Neural cell (in vitro differentiated cells): ENCODE measurements at regions not wholly inside any gene's neighbourhood (a gene's known extent, or its start where the extent isn't known, plus 50 kb on each side); places are given as distances from the start of the nearest gene placed in this dataset.

ENCODE experiments used
- H2AFZ ChIP-seq: fragments of 200-600, 300-800 bp; sonication (generic), shearing (Covaris generic); 2 replicates; pipeline ENCODE4 v1.6.0; 2014; ENCODE audit warnings: low read depth, mild to moderate bottlenecking, antibody characterized with exemption, low read length, moderate library complexity
- H3F3A ChIP-seq: fragments of 200-600 bp; shearing (Covaris generic); 2 replicates; pipeline ENCODE4 v1.6.1; 2016; ENCODE audit warnings: mild to moderate bottlenecking, moderate library complexity, mixed read lengths, antibody characterized with exemption, low read length; ENCODE audit not compliant: insufficient read depth, poor library complexity, severe bottlenecking
- H3K27ac ChIP-seq: fragments of 200-600, 300-800 bp; sonication (generic), shearing (Covaris generic); 2 replicates; pipeline ENCODE4 v1.5.1; 2014; ENCODE audit warnings: mild to moderate bottlenecking, low read length, moderate library complexity
- H3K27me3 ChIP-seq: fragments of 300-800, 200-600 bp; sonication (generic), shearing (Covaris generic); 2 replicates; pipeline ENCODE4 v1.6.0; 2014; ENCODE audit warnings: mild to moderate bottlenecking, low read depth, low read length, moderate library complexity; ENCODE audit not compliant: insufficient read depth
- H3K36me3 ChIP-seq: fragments of 300-800, 200-600 bp; sonication (generic), shearing (Covaris generic); 2 replicates; pipeline ENCODE4 v1.5.1; 2014; ENCODE audit warnings: mild to moderate bottlenecking, antibody characterized with exemption, low read length, moderate library complexity; ENCODE audit not compliant: insufficient read depth
- H3K4me2 ChIP-seq: fragments of 300-800, 200-600 bp; sonication (generic), shearing (Covaris generic); 2 replicates; pipeline ENCODE4 v1.6.0; 2014; ENCODE audit warnings: mild to moderate bottlenecking, low read length
- H3K4me3 ChIP-seq: fragments of 300-800, 200-600 bp; sonication (generic), shearing (Covaris generic); 2 replicates; pipeline ENCODE4 v1.5.1; 2014; ENCODE audit warnings: mild to moderate bottlenecking, low read length, moderate library complexity
- H3K79me2 ChIP-seq: fragments of 200-600 bp; shearing (Covaris generic); replicated peaks from 2 replicates; pipeline ENCODE4 v1.6.0; 2014; ENCODE audit warnings: mild to moderate bottlenecking, low read length, moderate library complexity; ENCODE audit not compliant: insufficient read depth
- H3K9ac ChIP-seq: fragments of 300-800, 200-600 bp; sonication (generic), shearing (Covaris generic); 2 replicates; pipeline ENCODE4 v1.6.1; 2016; ENCODE audit warnings: mild to moderate bottlenecking, low read length, mixed read lengths
- H3K9me2 ChIP-seq: fragments of 200-600 bp; shearing (Covaris generic); 2 replicates; pipeline ENCODE4 v1.6.1; 2016; ENCODE audit warnings: mild to moderate bottlenecking, low read length, mixed read lengths; ENCODE audit not compliant: insufficient read depth
- H3K9me3 ChIP-seq: fragments of 200-600, 300-800 bp; sonication (generic), shearing (Covaris generic); 2 replicates; pipeline ENCODE4 v1.6.1; 2016; ENCODE audit warnings: mild to moderate bottlenecking, mixed run types, low read length, moderate library complexity, mixed read lengths
- H4K20me1 ChIP-seq: fragments of 200-600 bp; shearing (Covaris generic); 2 replicates; pipeline ENCODE4 v1.6.1; 2016; ENCODE audit warnings: mild to moderate bottlenecking, mixed run types; ENCODE audit not compliant: insufficient read depth
- EP300 ChIP-seq: fragments of 450-650 bp; conservative IDR thresholded peaks from 2 replicates; pipeline ENCODE4 v1.6.1; 2014; ENCODE audit warnings: antibody characterized with exemption, mild to moderate bottlenecking, moderate library complexity; ENCODE audit not compliant: poor library complexity, severe bottlenecking
- EZH2 ChIP-seq: fragments of 200-600, 300-800 bp; shearing (Covaris generic), sonication (generic); IDR thresholded peaks from 2 replicates; pipeline ENCODE4 v1.6.1; 2014; ENCODE audit warnings: antibody characterized with exemption, low read length, borderline replicate concordance, mild to moderate bottlenecking; ENCODE audit not compliant: insufficient read depth, poor library complexity, severe bottlenecking
- MXI1 ChIP-seq: fragments of 450-650 bp; conservative IDR thresholded peaks from 2 replicates; pipeline ENCODE4 v1.6.1; 2014; ENCODE audit warnings: antibody characterized with exemption, mild to moderate bottlenecking; ENCODE audit not compliant: poor library complexity, severe bottlenecking
- POLR2AphosphoS5 ChIP-seq: IDR thresholded peaks from 2 replicates; pipeline ENCODE4 v1.6.1; 2012
- RAD21 ChIP-seq: fragments of 450-650 bp; conservative IDR thresholded peaks from 2 replicates; pipeline ENCODE4 v1.6.1; 2014; ENCODE audit warnings: antibody characterized with exemption, mild to moderate bottlenecking, moderate library complexity
- SMC3 ChIP-seq: fragments of 450-650 bp; conservative IDR thresholded peaks from 2 replicates; pipeline ENCODE4 v1.6.1; 2014; ENCODE audit warnings: antibody characterized with exemption, mild to moderate bottlenecking, moderate library complexity; ENCODE audit not compliant: poor library complexity
- TAF1 ChIP-seq: IDR thresholded peaks from 2 replicates; pipeline ENCODE4 v1.6.1; 2012; ENCODE audit warnings: low read depth
- TF ChIP-seq, protein P1 (sequence below): IDR thresholded peaks from 2 replicates; pipeline ENCODE4 v1.6.1; 2012; ENCODE audit warnings: borderline replicate concordance
- TF ChIP-seq, protein P2 (sequence below): fragments of 450-650 bp; IDR thresholded peaks from 2 replicates; pipeline ENCODE4 v1.5.1; 2014; ENCODE audit warnings: antibody characterized with exemption, mild to moderate bottlenecking, moderate library complexity; ENCODE audit not compliant: poor library complexity, severe bottlenecking

DNA sequence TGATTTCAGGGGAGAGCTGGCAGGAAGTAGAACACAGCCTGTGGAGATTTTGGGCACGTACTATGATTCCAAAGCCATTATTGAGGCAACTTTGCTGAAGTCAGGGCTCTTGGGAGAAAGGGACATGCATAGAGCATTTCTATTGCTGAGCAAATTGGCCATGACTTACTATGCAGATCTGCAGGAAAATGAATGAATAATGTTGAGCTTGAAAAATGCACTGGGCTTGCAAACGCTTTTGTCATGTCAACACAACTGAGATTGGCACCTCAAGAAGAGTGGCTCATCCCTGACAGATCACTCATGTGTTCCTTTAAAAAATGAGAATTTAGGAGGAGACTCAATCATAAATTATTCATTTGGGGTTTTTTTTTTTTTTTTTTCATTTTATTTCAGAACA lies 230.5 kb downstream of the MBD2 start:
- no peak for TF ChIP-seq SMC3
- TF ChIP-seq EZH2, result no peak
- TF ChIP-seq, protein P1, sequence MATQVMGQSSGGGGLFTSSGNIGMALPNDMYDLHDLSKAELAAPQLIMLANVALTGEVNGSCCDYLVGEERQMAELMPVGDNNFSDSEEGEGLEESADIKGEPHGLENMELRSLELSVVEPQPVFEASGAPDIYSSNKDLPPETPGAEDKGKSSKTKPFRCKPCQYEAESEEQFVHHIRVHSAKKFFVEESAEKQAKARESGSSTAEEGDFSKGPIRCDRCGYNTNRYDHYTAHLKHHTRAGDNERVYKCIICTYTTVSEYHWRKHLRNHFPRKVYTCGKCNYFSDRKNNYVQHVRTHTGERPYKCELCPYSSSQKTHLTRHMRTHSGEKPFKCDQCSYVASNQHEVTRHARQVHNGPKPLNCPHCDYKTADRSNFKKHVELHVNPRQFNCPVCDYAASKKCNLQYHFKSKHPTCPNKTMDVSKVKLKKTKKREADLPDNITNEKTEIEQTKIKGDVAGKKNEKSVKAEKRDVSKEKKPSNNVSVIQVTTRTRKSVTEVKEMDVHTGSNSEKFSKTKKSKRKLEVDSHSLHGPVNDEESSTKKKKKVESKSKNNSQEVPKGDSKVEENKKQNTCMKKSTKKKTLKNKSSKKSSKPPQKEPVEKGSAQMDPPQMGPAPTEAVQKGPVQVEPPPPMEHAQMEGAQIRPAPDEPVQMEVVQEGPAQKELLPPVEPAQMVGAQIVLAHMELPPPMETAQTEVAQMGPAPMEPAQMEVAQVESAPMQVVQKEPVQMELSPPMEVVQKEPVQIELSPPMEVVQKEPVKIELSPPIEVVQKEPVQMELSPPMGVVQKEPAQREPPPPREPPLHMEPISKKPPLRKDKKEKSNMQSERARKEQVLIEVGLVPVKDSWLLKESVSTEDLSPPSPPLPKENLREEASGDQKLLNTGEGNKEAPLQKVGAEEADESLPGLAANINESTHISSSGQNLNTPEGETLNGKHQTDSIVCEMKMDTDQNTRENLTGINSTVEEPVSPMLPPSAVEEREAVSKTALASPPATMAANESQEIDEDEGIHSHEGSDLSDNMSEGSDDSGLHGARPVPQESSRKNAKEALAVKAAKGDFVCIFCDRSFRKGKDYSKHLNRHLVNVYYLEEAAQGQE, result no peak
- no peak for TF ChIP-seq POLR2AphosphoS5
- TF ChIP-seq EP300, result no peak
- TF ChIP-seq MXI1, result no peak
- TF ChIP-seq RAD21, result no peak
- TF ChIP-seq, protein P2, sequence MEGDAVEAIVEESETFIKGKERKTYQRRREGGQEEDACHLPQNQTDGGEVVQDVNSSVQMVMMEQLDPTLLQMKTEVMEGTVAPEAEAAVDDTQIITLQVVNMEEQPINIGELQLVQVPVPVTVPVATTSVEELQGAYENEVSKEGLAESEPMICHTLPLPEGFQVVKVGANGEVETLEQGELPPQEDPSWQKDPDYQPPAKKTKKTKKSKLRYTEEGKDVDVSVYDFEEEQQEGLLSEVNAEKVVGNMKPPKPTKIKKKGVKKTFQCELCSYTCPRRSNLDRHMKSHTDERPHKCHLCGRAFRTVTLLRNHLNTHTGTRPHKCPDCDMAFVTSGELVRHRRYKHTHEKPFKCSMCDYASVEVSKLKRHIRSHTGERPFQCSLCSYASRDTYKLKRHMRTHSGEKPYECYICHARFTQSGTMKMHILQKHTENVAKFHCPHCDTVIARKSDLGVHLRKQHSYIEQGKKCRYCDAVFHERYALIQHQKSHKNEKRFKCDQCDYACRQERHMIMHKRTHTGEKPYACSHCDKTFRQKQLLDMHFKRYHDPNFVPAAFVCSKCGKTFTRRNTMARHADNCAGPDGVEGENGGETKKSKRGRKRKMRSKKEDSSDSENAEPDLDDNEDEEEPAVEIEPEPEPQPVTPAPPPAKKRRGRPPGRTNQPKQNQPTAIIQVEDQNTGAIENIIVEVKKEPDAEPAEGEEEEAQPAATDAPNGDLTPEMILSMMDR, result no peak
- no peak for TF ChIP-seq TAF1
- Histone ChIP-seq H4K20me1 (no peaks in the 10 kb centered on the region), H3K27me3 (no peaks in the 10 kb centered on the region), H3F3A (no peaks in the 10 kb centered on the region), H3K27ac (no peak overlapping the region), H3K36me3 (no peaks in the 10 kb centered on the region), H3K9ac (no peak overlapping the region), H3K4me2 (no peak overlapping the region), H3K4me3 (no peak overlapping the region), H3K9me2 (no peaks in the 10 kb centered on the region), H3K9me3 (no peaks in the 10 kb centered on the region), H3K79me2 (no peaks in the 10 kb centered on the region), H2AFZ (no peak overlapping the region)

DNA sequence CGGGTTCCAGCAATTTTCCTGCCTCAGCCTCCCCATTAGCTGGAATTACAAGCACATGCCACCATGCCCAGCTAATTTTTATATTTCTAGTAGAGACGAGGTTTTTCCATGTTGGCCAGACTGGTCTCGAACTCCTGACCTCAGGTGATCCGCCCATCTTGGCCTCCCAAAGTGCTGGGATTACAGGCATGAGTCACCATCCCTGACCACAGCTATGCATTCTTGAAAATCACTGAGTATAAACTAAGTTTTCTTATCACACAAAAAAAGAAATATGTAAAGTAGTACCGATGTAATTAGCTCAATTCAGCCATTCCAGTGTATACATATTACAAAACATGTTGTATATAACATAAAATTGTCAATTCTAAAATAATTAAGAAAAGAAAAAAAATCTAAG lies 232.7 kb downstream of the MBD2 start:
- no peaks in the 10 kb centered on the region for H3K27me3 ChIP-seq
- no peaks in the 10 kb centered on the region for H3K9me2 ChIP-seq
- H2AFZ ChIP-seq, result no peak overlapping the region
- H3K4me2 ChIP-seq, result no peak overlapping the region
- H3K9me3 ChIP-seq, result no peaks in the 10 kb centered on the region
- no peak overlapping the region for H3K27ac ChIP-seq
- H3K79me2 ChIP-seq, result no peaks in the 10 kb centered on the region
- H3K9ac ChIP-seq, result no peak overlapping the region
- TF ChIP-seq MXI1, result no peak
- no peak for TF ChIP-seq EP300
- no peak for TF ChIP-seq TAF1
- TF ChIP-seq, protein P2, result no peak
- TF ChIP-seq SMC3, result no peak
- TF ChIP-seq POLR2AphosphoS5, result no peak
- TF ChIP-seq, protein P1, result no peak
- no peak for TF ChIP-seq RAD21
- TF ChIP-seq EZH2, result no peak
- no peaks in the 10 kb centered on the region for H4K20me1 ChIP-seq
- no peaks in the 10 kb centered on the region for H3K36me3 ChIP-seq
- no peaks in the 10 kb centered on the region for H3F3A ChIP-seq
- H3K4me3 ChIP-seq, result no peak overlapping the region
